ENCODE measurements at regions not wholly inside any gene's neighbourhood (a gene's known extent, or its start where the extent isn't known, plus 50 kb on each side); places are given as distances from the start of the nearest gene placed in this dataset.
A peak's percentile ranks its signal among the peaks of the same experiment; 100 is the strongest.

DNA sequence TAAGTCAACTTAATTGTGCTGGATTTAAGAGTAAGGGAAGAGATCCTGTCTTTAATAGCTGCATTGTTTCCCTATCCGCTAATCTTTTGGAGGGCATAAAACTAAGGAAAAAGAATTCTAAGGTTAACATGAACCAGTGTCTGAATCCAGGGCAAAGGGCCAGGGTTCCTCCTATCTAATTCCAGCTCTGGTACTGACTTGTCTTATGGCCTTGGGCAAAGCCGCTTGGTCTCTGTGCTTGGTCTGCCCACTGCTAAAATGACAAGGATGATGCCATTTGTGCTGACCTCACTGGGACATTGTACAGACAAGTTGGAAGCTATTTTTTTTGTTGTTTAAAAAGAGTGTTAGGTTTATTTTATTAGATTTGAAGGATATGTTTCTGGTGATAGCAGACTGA is 334.7 kb upstream of the PIK3R1 start:
- H3K9ac ChIP-seq (ENCODE audit: control insufficient read depth, extremely low read depth, insufficient read depth, low read length): no peak overlapping the region
- H2AFZ ChIP-seq (ENCODE audit: control insufficient read depth, low read length): no peak overlapping the region
- H3K79me2 ChIP-seq (ENCODE audit: control insufficient read depth, insufficient read depth, low read length): no peaks in the 10 kb centered on the region
- peak overlapping the region; percentile 4 for H3K27ac ChIP-seq (ENCODE audit: control insufficient read depth, insufficient read depth, low read length)
- H3K9me3 ChIP-seq (ENCODE audit: control insufficient read depth, low read depth, low read length): no peaks in the 10 kb centered on the region
- H3K27me3 ChIP-seq (ENCODE audit: control insufficient read depth, extremely low read depth, insufficient read depth, low read length): no peaks in the 10 kb centered on the region
- DNase-seq (ENCODE audit: low read depth, low spot score) (peak; percentile 71), FAIRE-seq (peak; percentile 86)
- H3K4me1 ChIP-seq (ENCODE audit: control insufficient read depth, extremely low read depth, insufficient read depth, low read length): peaks cover 30% of the 10 kb centered on the region
- no peaks in the 10 kb centered on the region for H4K20me1 ChIP-seq (ENCODE audit: control insufficient read depth, extremely low read depth, insufficient read depth, low read length)
- no peaks in the 10 kb centered on the region for H3K36me3 ChIP-seq (ENCODE audit: control insufficient read depth in 2 of 2, extremely low read depth in 1 of 2, insufficient read depth in 2 of 2, low read length in 2 of 2)
- peak overlapping the region; percentile 23 for H3K4me2 ChIP-seq (ENCODE audit: control insufficient read depth, extremely low read depth, insufficient read depth, low read depth, low read length)
- dilution Hi-C loops (cut with MboI; ENCODE audit: extremely low pct_ligation_motif_present, low sequenced_read_pairs): no loop called here
- TF ChIP-seq EZH2 (IDR thresholded peaks at IDR 0.05; ENCODE audit: low read length): no peak
- TF ChIP-seq, protein P1, sequence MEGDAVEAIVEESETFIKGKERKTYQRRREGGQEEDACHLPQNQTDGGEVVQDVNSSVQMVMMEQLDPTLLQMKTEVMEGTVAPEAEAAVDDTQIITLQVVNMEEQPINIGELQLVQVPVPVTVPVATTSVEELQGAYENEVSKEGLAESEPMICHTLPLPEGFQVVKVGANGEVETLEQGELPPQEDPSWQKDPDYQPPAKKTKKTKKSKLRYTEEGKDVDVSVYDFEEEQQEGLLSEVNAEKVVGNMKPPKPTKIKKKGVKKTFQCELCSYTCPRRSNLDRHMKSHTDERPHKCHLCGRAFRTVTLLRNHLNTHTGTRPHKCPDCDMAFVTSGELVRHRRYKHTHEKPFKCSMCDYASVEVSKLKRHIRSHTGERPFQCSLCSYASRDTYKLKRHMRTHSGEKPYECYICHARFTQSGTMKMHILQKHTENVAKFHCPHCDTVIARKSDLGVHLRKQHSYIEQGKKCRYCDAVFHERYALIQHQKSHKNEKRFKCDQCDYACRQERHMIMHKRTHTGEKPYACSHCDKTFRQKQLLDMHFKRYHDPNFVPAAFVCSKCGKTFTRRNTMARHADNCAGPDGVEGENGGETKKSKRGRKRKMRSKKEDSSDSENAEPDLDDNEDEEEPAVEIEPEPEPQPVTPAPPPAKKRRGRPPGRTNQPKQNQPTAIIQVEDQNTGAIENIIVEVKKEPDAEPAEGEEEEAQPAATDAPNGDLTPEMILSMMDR (optimal IDR thresholded peaks at IDR 0.05 in 1 of 3, IDR thresholded peaks at IDR 0.05 in 1 of 3, conservative IDR thresholded peaks at IDR 0.05 in 1 of 3; ENCODE audit: extremely low read depth in 1 of 3, insufficient read depth in 2 of 3, low read length in 3 of 3): no peak
- H3K4me3 ChIP-seq (ENCODE audit: control insufficient read depth in 2 of 3, extremely low read depth in 1 of 3, insufficient read depth in 2 of 3, low read depth in 1 of 3, low read length in 3 of 3): no peak overlapping the region
- H3K9me1 ChIP-seq (ENCODE audit: control insufficient read depth, extremely low read depth, insufficient read depth, low read length): no peaks in the 10 kb centered on the region

DNA sequence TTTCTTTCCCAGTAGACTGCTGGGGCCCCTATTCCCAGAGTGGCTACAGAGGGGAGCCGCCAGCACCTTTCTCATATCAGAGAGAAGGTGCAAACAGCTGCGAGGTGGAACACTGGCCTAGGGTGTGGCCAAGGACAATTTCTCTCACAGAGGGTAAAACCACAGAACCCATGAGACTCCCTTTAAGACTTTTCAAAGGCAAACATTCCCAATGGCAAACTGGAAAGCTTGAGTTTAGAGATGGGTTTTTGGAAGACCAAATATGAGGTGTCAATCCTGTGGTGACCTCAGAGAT is 335.1 kb upstream of the PIK3R1 start:
- Histone ChIP-seq H3K9me3 (ENCODE audit: control insufficient read depth, low read depth, low read length) (no peaks in the 10 kb centered on the region), H3K4me1 (ENCODE audit: control insufficient read depth, extremely low read depth, insufficient read depth, low read length) (peaks cover 30% of the 10 kb centered on the region), H3K4me2 (ENCODE audit: control insufficient read depth, extremely low read depth, insufficient read depth, low read depth, low read length) (peak overlapping the region; percentile 23), H3K27ac (ENCODE audit: control insufficient read depth, insufficient read depth, low read length) (peak overlapping the region; percentile 4), H4K20me1 (ENCODE audit: control insufficient read depth, extremely low read depth, insufficient read depth, low read length) (no peaks in the 10 kb centered on the region), H3K9me1 (ENCODE audit: control insufficient read depth, extremely low read depth, insufficient read depth, low read length) (no peaks in the 10 kb centered on the region), H2AFZ (ENCODE audit: control insufficient read depth, low read length) (no peak overlapping the region), H3K27me3 (ENCODE audit: control insufficient read depth, extremely low read depth, insufficient read depth, low read length) (no peaks in the 10 kb centered on the region), H3K4me3 (ENCODE audit: control insufficient read depth in 2 of 3, extremely low read depth in 1 of 3, insufficient read depth in 2 of 3, low read depth in 1 of 3, low read length in 3 of 3) (no peak overlapping the region), H3K79me2 (ENCODE audit: control insufficient read depth, insufficient read depth, low read length) (no peaks in the 10 kb centered on the region), H3K9ac (ENCODE audit: control insufficient read depth, extremely low read depth, insufficient read depth, low read length) (no peak overlapping the region), H3K36me3 (ENCODE audit: control insufficient read depth in 2 of 2, extremely low read depth in 1 of 2, insufficient read depth in 2 of 2, low read length in 2 of 2) (no peaks in the 10 kb centered on the region)
- DNase-seq (ENCODE audit: low read depth, low spot score): no peak
- no peak for FAIRE-seq
- TF ChIP-seq EZH2 (IDR thresholded peaks at IDR 0.05; ENCODE audit: low read length): no peak
- TF ChIP-seq, protein P1 (optimal IDR thresholded peaks at IDR 0.05 in 1 of 3, IDR thresholded peaks at IDR 0.05 in 1 of 3, conservative IDR thresholded peaks at IDR 0.05 in 1 of 3; ENCODE audit: extremely low read depth in 1 of 3, insufficient read depth in 2 of 3, low read length in 3 of 3): no peak
- dilution Hi-C loops (cut with MboI; ENCODE audit: extremely low pct_ligation_motif_present, low sequenced_read_pairs): no loop called here
